Muscle of leg (tissue), 3 donors: ENCODE measurements at regions not wholly inside any gene's neighbourhood (a gene's known extent, or its start where the extent isn't known, plus 50 kb on each side); places are given as distances from the start of the nearest gene placed in this dataset.

ENCODE experiments used
- DNase-seq: peaks from one replicate; pipeline ENCODE4 v3.0.0; 2013
- H3K27ac ChIP-seq: one replicate; pipeline ENCODE4 v1.5.1; 2013; ENCODE audit warnings: mild to moderate bottlenecking, low read length, control low read depth
- H3K27me3 ChIP-seq: one replicate; pipeline ENCODE4 v1.6.1; 2013; ENCODE audit warnings: low read length; ENCODE audit not compliant: control insufficient read depth, insufficient read depth
- H3K36me3 ChIP-seq: one replicate; pipeline ENCODE4 v1.6.1; 2013; ENCODE audit warnings: low read length; ENCODE audit not compliant: control insufficient read depth, insufficient read depth
- H3K4me1 ChIP-seq: one replicate; pipeline ENCODE4 v1.6.1; 2013; ENCODE audit warnings: low read length; ENCODE audit not compliant: control insufficient read depth, insufficient read depth
- H3K4me3 ChIP-seq: one replicate; pipeline ENCODE4 v1.5.1; 2013; ENCODE audit warnings: low read length, control low read depth
- H3K9me3 ChIP-seq: replicated peaks from 2 replicates; pipeline ENCODE4 v1.6.1; 2013; ENCODE audit warnings: low read depth, low read length; ENCODE audit not compliant: control insufficient read depth
- WGBS: methylation state at CpG from one replicate; pipeline ENCODE4 v1.1.5; 2013; ENCODE audit warnings: missing lambda C conversion rate; ENCODE audit not compliant: insufficient coverage; 5-methylcytosine and 5-hydroxymethylcytosine counted together

- no peaks in the 10 kb centered on the region for H3K4me1 ChIP-seq
- H3K36me3 ChIP-seq, result no peaks in the 10 kb centered on the region
- H3K27me3 ChIP-seq, result no peaks in the 10 kb centered on the region
- WGBS, result no CpG with 5 or more reads among the region's 1 CpG
- no peak overlapping the region for H3K4me3 ChIP-seq
- DNase-seq, result peak; percentile 20
- H3K9me3 ChIP-seq, result no peaks in the 10 kb centered on the region
- H3K27ac ChIP-seq, result no peak overlapping the region
Measured at GRCh38 chr11:26062660-26063059, 269.3 kb upstream of the ANO3 start.

GRCh38 chr11:26063915-26064314, 268.0 kb upstream of the ANO3 start:
- no peaks in the 10 kb centered on the region for H3K4me1 ChIP-seq
- no peaks in the 10 kb centered on the region for H3K9me3 ChIP-seq
- no peak overlapping the region for H3K4me3 ChIP-seq
- H3K27ac ChIP-seq, result no peak overlapping the region
- H3K27me3 ChIP-seq, result no peaks in the 10 kb centered on the region
- H3K36me3 ChIP-seq, result no peaks in the 10 kb centered on the region
- no peak for DNase-seq

GRCh38 chr11:26065944-26066343, 266.0 kb upstream of the ANO3 start:
- no peak for DNase-seq
- H3K4me1 ChIP-seq, result no peaks in the 10 kb centered on the region

GRCh38 chr11:26070714-26071380, 261.1 kb upstream of the ANO3 start:
- Histone ChIP-seq H3K27me3 (no peaks in the 10 kb centered on the region), H3K9me3 (no peaks in the 10 kb centered on the region), H3K27ac (no peak overlapping the region), H3K36me3 (no peaks in the 10 kb centered on the region), H3K4me1 (no peaks in the 10 kb centered on the region), H3K4me3 (no peak overlapping the region)
- WGBS, result no CpG with 5 or more reads among the region's 8 CpGs
- DNase-seq, result no peak

More at GRCh38 chr11:26065944-26066343, 266.0 kb upstream of the ANO3 start:
- Histone ChIP-seq H3K4me3 (no peak overlapping the region), H3K9me3 (no peaks in the 10 kb centered on the region), H3K36me3 (no peaks in the 10 kb centered on the region), H3K27me3 (no peaks in the 10 kb centered on the region), H3K27ac (no peak overlapping the region)
- WGBS, result no CpG with 5 or more reads among the region's 1 CpG

- Histone ChIP-seq H3K36me3 (no peaks in the 10 kb centered on the region), H3K4me1 (no peaks in the 10 kb centered on the region), H3K4me3 (no peak overlapping the region), H3K9me3 (no peaks in the 10 kb centered on the region), H3K27ac (no peak overlapping the region), H3K27me3 (no peaks in the 10 kb centered on the region)
- WGBS, result no CpG with 5 or more reads among the region's 3 CpGs
- peak; percentile 26 for DNase-seq
Measured at GRCh38 chr11:26072614-26073153, 259.2 kb upstream of the ANO3 start.

GRCh38 chr11:26073646-26074045, 258.3 kb upstream of the ANO3 start:
- no peaks in the 10 kb centered on the region for H3K27me3 ChIP-seq
- no peak overlapping the region for H3K4me3 ChIP-seq
- H3K27ac ChIP-seq, result no peak overlapping the region
- H3K4me1 ChIP-seq, result no peaks in the 10 kb centered on the region
- H3K36me3 ChIP-seq, result no peaks in the 10 kb centered on the region
- H3K9me3 ChIP-seq, result no peaks in the 10 kb centered on the region
- DNase-seq, result no peak

GRCh38 chr11:26076233-26076990, 255.5 kb upstream of the ANO3 start:
- H3K4me1 ChIP-seq, result no peaks in the 10 kb centered on the region
- WGBS, result 87% methylated on average over 3 of the region's 3 CpGs
- no peak overlapping the region for H3K4me3 ChIP-seq
- no peaks in the 10 kb centered on the region for H3K36me3 ChIP-seq
- H3K27ac ChIP-seq, result no peak overlapping the region
- no peaks in the 10 kb centered on the region for H3K9me3 ChIP-seq
- no peak for DNase-seq
- H3K27me3 ChIP-seq, result no peaks in the 10 kb centered on the region

- no CpG with 5 or more reads among the region's 5 CpGs for WGBS
- Histone ChIP-seq H3K4me3 (no peak overlapping the region), H3K27me3 (no peaks in the 10 kb centered on the region), H3K36me3 (no peaks in the 10 kb centered on the region), H3K27ac (no peak overlapping the region), H3K9me3 (no peaks in the 10 kb centered on the region), H3K4me1 (no peaks in the 10 kb centered on the region)
- no peak for DNase-seq
Measured at GRCh38 chr11:26078231-26078821, 253.6 kb upstream of the ANO3 start.

- no peak overlapping the region for H3K4me3 ChIP-seq
- no peaks in the 10 kb centered on the region for H3K4me1 ChIP-seq
- H3K36me3 ChIP-seq, result no peaks in the 10 kb centered on the region
- no peak for DNase-seq
- H3K27me3 ChIP-seq, result no peaks in the 10 kb centered on the region
- no peak overlapping the region for H3K27ac ChIP-seq
- no peaks in the 10 kb centered on the region for H3K9me3 ChIP-seq
- 63% methylated on average over 1 of the region's 3 CpGs for WGBS
Measured at GRCh38 chr11:26084313-26084712, 247.6 kb upstream of the ANO3 start.

GRCh38 chr11:26086028-26086427, 245.9 kb upstream of the ANO3 start:
- no peak for DNase-seq
- Histone ChIP-seq H3K9me3 (no peaks in the 10 kb centered on the region), H3K36me3 (no peaks in the 10 kb centered on the region), H3K4me3 (no peak overlapping the region), H3K27ac (no peak overlapping the region), H3K4me1 (no peaks in the 10 kb centered on the region), H3K27me3 (no peaks in the 10 kb centered on the region)
- WGBS, result no CpG with 5 or more reads among the region's 1 CpG
